SK-N-SH (cell line): ENCODE measurements at regions not wholly inside any gene's neighbourhood (a gene's known extent, or its start where the extent isn't known, plus 50 kb on each side); places are given as distances from the start of the nearest gene placed in this dataset.

Experiments
- CTCF ChIP-seq: fragments of 200-600 bp; sonication (generic); IDR thresholded peaks from 2 replicates; pipeline ENCODE4 v1.6.1; 2017; ENCODE audit warnings: antibody characterized with exemption, mild to moderate bottlenecking, moderate library complexity
- EZH2phosphoT487 ChIP-seq: fragments of 200-600 bp; sonication (generic); IDR thresholded peaks from 2 replicates; pipeline ENCODE4 v1.6.1; 2017; ENCODE audit warnings: low read depth, mixed run types, mild to moderate bottlenecking, antibody characterized with exemption, moderate library complexity, borderline replicate concordance
- FOXM1 ChIP-seq: IDR thresholded peaks from 2 replicates; pipeline ENCODE4 v1.4.0; 2012; ENCODE audit warnings: low read depth, mild to moderate bottlenecking
- MAX ChIP-seq: IDR thresholded peaks from 2 replicates; pipeline ENCODE4 v1.4.0; 2012; ENCODE audit warnings: low read depth
- PBX3 ChIP-seq: IDR thresholded peaks from 2 replicates; pipeline ENCODE4; 2012
- POLR2AphosphoS5 ChIP-seq: IDR thresholded peaks from 2 replicates; pipeline ENCODE4 v1.6.1; 2012; ENCODE audit warnings: low read depth, low read length
- RAD21 ChIP-seq: IDR thresholded peaks from 2 replicates; pipeline ENCODE4 v1.6.1; 2012; ENCODE audit warnings: mild to moderate bottlenecking, low read length
- TEAD4 ChIP-seq: IDR thresholded peaks from 2 replicates; pipeline ENCODE4 v1.4.0; 2012; ENCODE audit warnings: mild to moderate bottlenecking, borderline replicate concordance; ENCODE audit not compliant: insufficient read depth
- YY1 ChIP-seq: IDR thresholded peaks from 2 replicates; pipeline ENCODE4 v1.4.0; 2012; ENCODE audit warnings: low read depth, mild to moderate bottlenecking
- TF ChIP-seq, protein P1 (sequence below): IDR thresholded peaks from 2 replicates; pipeline ENCODE4 v1.6.1; 2012; ENCODE audit warnings: mild to moderate bottlenecking, low read depth, low read length, moderate library complexity

DNA sequence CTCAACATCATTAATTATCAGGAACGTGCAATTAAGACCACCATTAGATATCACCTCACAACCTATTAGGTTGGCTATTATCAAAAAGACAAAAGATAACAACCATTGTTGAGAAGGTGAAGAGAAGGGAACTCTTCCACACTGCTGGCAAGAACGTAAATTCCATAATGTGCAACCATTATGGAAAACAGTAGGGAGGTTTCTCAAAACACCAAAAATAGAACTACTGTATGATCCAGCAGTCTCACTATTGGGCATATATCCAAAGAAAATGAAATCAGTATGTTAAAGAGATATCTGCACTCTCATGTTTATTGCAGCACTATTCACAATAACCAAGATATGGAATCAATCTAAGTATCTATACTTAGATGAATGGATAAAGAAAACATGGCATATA, 51.6 kb upstream of the OR4E1 start:
- TF ChIP-seq EZH2phosphoT487 (no peak), PBX3 (no peak), CTCF (no peak), YY1 (no peak), MAX (no peak), FOXM1 (no peak), POLR2AphosphoS5 (no peak), TEAD4 (no peak), RAD21 (no peak)
- TF ChIP-seq, protein P1, sequence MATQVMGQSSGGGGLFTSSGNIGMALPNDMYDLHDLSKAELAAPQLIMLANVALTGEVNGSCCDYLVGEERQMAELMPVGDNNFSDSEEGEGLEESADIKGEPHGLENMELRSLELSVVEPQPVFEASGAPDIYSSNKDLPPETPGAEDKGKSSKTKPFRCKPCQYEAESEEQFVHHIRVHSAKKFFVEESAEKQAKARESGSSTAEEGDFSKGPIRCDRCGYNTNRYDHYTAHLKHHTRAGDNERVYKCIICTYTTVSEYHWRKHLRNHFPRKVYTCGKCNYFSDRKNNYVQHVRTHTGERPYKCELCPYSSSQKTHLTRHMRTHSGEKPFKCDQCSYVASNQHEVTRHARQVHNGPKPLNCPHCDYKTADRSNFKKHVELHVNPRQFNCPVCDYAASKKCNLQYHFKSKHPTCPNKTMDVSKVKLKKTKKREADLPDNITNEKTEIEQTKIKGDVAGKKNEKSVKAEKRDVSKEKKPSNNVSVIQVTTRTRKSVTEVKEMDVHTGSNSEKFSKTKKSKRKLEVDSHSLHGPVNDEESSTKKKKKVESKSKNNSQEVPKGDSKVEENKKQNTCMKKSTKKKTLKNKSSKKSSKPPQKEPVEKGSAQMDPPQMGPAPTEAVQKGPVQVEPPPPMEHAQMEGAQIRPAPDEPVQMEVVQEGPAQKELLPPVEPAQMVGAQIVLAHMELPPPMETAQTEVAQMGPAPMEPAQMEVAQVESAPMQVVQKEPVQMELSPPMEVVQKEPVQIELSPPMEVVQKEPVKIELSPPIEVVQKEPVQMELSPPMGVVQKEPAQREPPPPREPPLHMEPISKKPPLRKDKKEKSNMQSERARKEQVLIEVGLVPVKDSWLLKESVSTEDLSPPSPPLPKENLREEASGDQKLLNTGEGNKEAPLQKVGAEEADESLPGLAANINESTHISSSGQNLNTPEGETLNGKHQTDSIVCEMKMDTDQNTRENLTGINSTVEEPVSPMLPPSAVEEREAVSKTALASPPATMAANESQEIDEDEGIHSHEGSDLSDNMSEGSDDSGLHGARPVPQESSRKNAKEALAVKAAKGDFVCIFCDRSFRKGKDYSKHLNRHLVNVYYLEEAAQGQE: no peak
